ENCODE measurements at regions not wholly inside any gene's neighbourhood (a gene's known extent, or its start where the extent isn't known, plus 50 kb on each side); places are given as distances from the start of the nearest gene placed in this dataset.

GRCh38 chr7:10537764-10538163, 435.9 kb upstream of the PHF14 start:
- no CpG with 5 or more reads among the region's 3 CpGs for WGBS (ENCODE audit: extremely low coverage, insufficient coverage, low lambda C conversion rate)
- Histone ChIP-seq H4K5ac (ENCODE audit: low read length) (no peak overlapping the region), H3K56ac (ENCODE audit: low read length) (no peak overlapping the region), H3K18ac (ENCODE audit: low read length) (no peak overlapping the region), H3K9ac (ENCODE audit: low read length) (no peak overlapping the region), H3K79me2 (ENCODE audit: control insufficient read depth, insufficient read depth, low read length) (no peaks in the 10 kb centered on the region), H4K8ac (ENCODE audit: low read depth, low read length) (no peak overlapping the region), H2BK15ac (replicated peaks; ENCODE audit: low read depth) (no peak overlapping the region), H3K4me3 (ENCODE audit: low read length) (no peak overlapping the region), H2BK5ac (ENCODE audit: low read length) (no peak overlapping the region), H2AK5ac (ENCODE audit: low read length) (no peak overlapping the region), H3K4ac (ENCODE audit: low read depth, low read length) (no peak overlapping the region), H3K79me1 (ENCODE audit: low read length) (no peaks in the 10 kb centered on the region), H3K4me1 (ENCODE audit: control insufficient read depth, low read depth, low read length) (no peaks in the 10 kb centered on the region), H3K27ac (ENCODE audit: low read depth, low read length) (no peak overlapping the region), H2BK120ac (ENCODE audit: low read depth, low read length) (no peak overlapping the region), H3K4me2 (ENCODE audit: low read length) (no peak overlapping the region), H3K27me3 (ENCODE audit: insufficient read depth, low read length, poor library complexity) (no peaks in the 10 kb centered on the region), H3K36me3 (ENCODE audit: control insufficient read depth, insufficient read depth, low read length) (no peaks in the 10 kb centered on the region), H3K23ac (ENCODE audit: low read length) (no peak overlapping the region)
- DNase-seq = no peak

- no peak overlapping the region for H3K9ac ChIP-seq (ENCODE audit: low read length)
- H3K27me3 ChIP-seq (ENCODE audit: insufficient read depth, low read length, poor library complexity) = no peaks in the 10 kb centered on the region
- H4K5ac ChIP-seq (ENCODE audit: low read length) = no peak overlapping the region
- H3K18ac ChIP-seq (ENCODE audit: low read length) = no peak overlapping the region
- no peak overlapping the region for H4K8ac ChIP-seq (ENCODE audit: low read depth, low read length)
- H3K4me1 ChIP-seq (ENCODE audit: control insufficient read depth, low read depth, low read length) = no peaks in the 10 kb centered on the region
- no peak overlapping the region for H3K4me2 ChIP-seq (ENCODE audit: low read length)
- no peak overlapping the region for H3K23ac ChIP-seq (ENCODE audit: low read length)
- H2BK15ac ChIP-seq (replicated peaks; ENCODE audit: low read depth) = no peak overlapping the region
- no peak overlapping the region for H2BK120ac ChIP-seq (ENCODE audit: low read depth, low read length)
- H3K4ac ChIP-seq (ENCODE audit: low read depth, low read length) = no peak overlapping the region
- H3K4me3 ChIP-seq (ENCODE audit: low read length) = no peak overlapping the region
- H2BK5ac ChIP-seq (ENCODE audit: low read length) = no peak overlapping the region
- WGBS (ENCODE audit: extremely low coverage, insufficient coverage, low lambda C conversion rate) = no CpG with 5 or more reads among the region's 5 CpGs
- no peak overlapping the region for H3K27ac ChIP-seq (ENCODE audit: low read depth, low read length)
- H3K36me3 ChIP-seq (ENCODE audit: control insufficient read depth, insufficient read depth, low read length) = no peaks in the 10 kb centered on the region
- H3K79me1 ChIP-seq (ENCODE audit: low read length) = no peaks in the 10 kb centered on the region
- H3K79me2 ChIP-seq (ENCODE audit: control insufficient read depth, insufficient read depth, low read length) = no peaks in the 10 kb centered on the region
- H2AK5ac ChIP-seq (ENCODE audit: low read length) = no peak overlapping the region
- no peak overlapping the region for H3K56ac ChIP-seq (ENCODE audit: low read length)
- no peak for DNase-seq
Observed at GRCh38 chr7:10557375-10557774, 416.3 kb upstream of the PHF14 start.

GRCh38 chr7:10560497-10560896, 413.2 kb upstream of the PHF14 start:
- Histone ChIP-seq H2BK15ac (replicated peaks; ENCODE audit: low read depth) (no peak overlapping the region), H3K27ac (ENCODE audit: low read depth, low read length) (no peak overlapping the region), H4K8ac (ENCODE audit: low read depth, low read length) (no peak overlapping the region), H4K5ac (ENCODE audit: low read length) (no peak overlapping the region), H3K27me3 (ENCODE audit: insufficient read depth, low read length, poor library complexity) (no peaks in the 10 kb centered on the region), H3K18ac (ENCODE audit: low read length) (no peak overlapping the region), H3K23ac (ENCODE audit: low read length) (no peak overlapping the region), H3K56ac (ENCODE audit: low read length) (no peak overlapping the region), H2BK5ac (ENCODE audit: low read length) (no peak overlapping the region), H3K4ac (ENCODE audit: low read depth, low read length) (no peak overlapping the region), H3K4me1 (ENCODE audit: control insufficient read depth, low read depth, low read length) (no peaks in the 10 kb centered on the region), H3K79me1 (ENCODE audit: low read length) (no peaks in the 10 kb centered on the region), H3K79me2 (ENCODE audit: control insufficient read depth, insufficient read depth, low read length) (no peaks in the 10 kb centered on the region), H3K9ac (ENCODE audit: low read length) (no peak overlapping the region), H3K4me3 (ENCODE audit: low read length) (no peak overlapping the region), H3K36me3 (ENCODE audit: control insufficient read depth, insufficient read depth, low read length) (no peaks in the 10 kb centered on the region), H2AK5ac (ENCODE audit: low read length) (no peak overlapping the region), H2BK120ac (ENCODE audit: low read depth, low read length) (no peak overlapping the region), H3K4me2 (ENCODE audit: low read length) (no peak overlapping the region)
- no peak for DNase-seq

- H3K9ac ChIP-seq (ENCODE audit: low read length) = no peak overlapping the region
- no peaks in the 10 kb centered on the region for H3K4me1 ChIP-seq (ENCODE audit: control insufficient read depth, low read depth, low read length)
- no peak overlapping the region for H2BK120ac ChIP-seq (ENCODE audit: low read depth, low read length)
- H3K18ac ChIP-seq (ENCODE audit: low read length) = no peak overlapping the region
- no peak overlapping the region for H3K27ac ChIP-seq (ENCODE audit: low read depth, low read length)
- H3K4ac ChIP-seq (ENCODE audit: low read depth, low read length) = no peak overlapping the region
- no peak overlapping the region for H2AK5ac ChIP-seq (ENCODE audit: low read length)
- no peaks in the 10 kb centered on the region for H3K79me2 ChIP-seq (ENCODE audit: control insufficient read depth, insufficient read depth, low read length)
- no peak for DNase-seq
- H3K23ac ChIP-seq (ENCODE audit: low read length) = no peak overlapping the region
- no peaks in the 10 kb centered on the region for H3K36me3 ChIP-seq (ENCODE audit: control insufficient read depth, insufficient read depth, low read length)
- H4K5ac ChIP-seq (ENCODE audit: low read length) = no peak overlapping the region
- no peak overlapping the region for H3K4me2 ChIP-seq (ENCODE audit: low read length)
- H3K79me1 ChIP-seq (ENCODE audit: low read length) = no peaks in the 10 kb centered on the region
- H2BK5ac ChIP-seq (ENCODE audit: low read length) = no peak overlapping the region
- no peak overlapping the region for H3K4me3 ChIP-seq (ENCODE audit: low read length)
- H2BK15ac ChIP-seq (replicated peaks; ENCODE audit: low read depth) = no peak overlapping the region
- H3K56ac ChIP-seq (ENCODE audit: low read length) = no peak overlapping the region
- H3K27me3 ChIP-seq (ENCODE audit: insufficient read depth, low read length, poor library complexity) = no peaks in the 10 kb centered on the region
- no peak overlapping the region for H4K8ac ChIP-seq (ENCODE audit: low read depth, low read length)
Observed at GRCh38 chr7:10568891-10569290, 404.8 kb upstream of the PHF14 start.

GRCh38 chr7:10571759-10572158, 401.9 kb upstream of the PHF14 start:
- WGBS (ENCODE audit: extremely low coverage, insufficient coverage, low lambda C conversion rate) = no CpG with 5 or more reads among the region's 1 CpG
- peak; percentile 20 for DNase-seq
- Histone ChIP-seq H3K4ac (ENCODE audit: low read depth, low read length) (no peak overlapping the region), H3K27me3 (ENCODE audit: insufficient read depth, low read length, poor library complexity) (no peaks in the 10 kb centered on the region), H3K79me2 (ENCODE audit: control insufficient read depth, insufficient read depth, low read length) (no peaks in the 10 kb centered on the region), H2BK15ac (replicated peaks; ENCODE audit: low read depth) (no peak overlapping the region), H3K56ac (ENCODE audit: low read length) (no peak overlapping the region), H3K4me1 (ENCODE audit: control insufficient read depth, low read depth, low read length) (no peaks in the 10 kb centered on the region), H4K8ac (ENCODE audit: low read depth, low read length) (no peak overlapping the region), H2BK120ac (ENCODE audit: low read depth, low read length) (no peak overlapping the region), H3K4me2 (ENCODE audit: low read length) (no peak overlapping the region), H3K9ac (ENCODE audit: low read length) (no peak overlapping the region), H3K27ac (ENCODE audit: low read depth, low read length) (no peak overlapping the region), H3K4me3 (ENCODE audit: low read length) (no peak overlapping the region), H3K36me3 (ENCODE audit: control insufficient read depth, insufficient read depth, low read length) (no peaks in the 10 kb centered on the region), H3K79me1 (ENCODE audit: low read length) (no peaks in the 10 kb centered on the region), H2AK5ac (ENCODE audit: low read length) (no peak overlapping the region), H2BK5ac (ENCODE audit: low read length) (no peak overlapping the region), H3K23ac (ENCODE audit: low read length) (no peak overlapping the region), H4K5ac (ENCODE audit: low read length) (no peak overlapping the region), H3K18ac (ENCODE audit: low read length) (no peak overlapping the region)

- WGBS (ENCODE audit: extremely low coverage, insufficient coverage, low lambda C conversion rate) = no CpG with 5 or more reads among the region's 3 CpGs
- no peaks in the 10 kb centered on the region for H3K4me1 ChIP-seq (ENCODE audit: control insufficient read depth, low read depth, low read length)
- H3K4me3 ChIP-seq (ENCODE audit: low read length) = no peak overlapping the region
- H2BK5ac ChIP-seq (ENCODE audit: low read length) = no peak overlapping the region
- H3K18ac ChIP-seq (ENCODE audit: low read length) = no peak overlapping the region
- no peak overlapping the region for H2BK15ac ChIP-seq (replicated peaks; ENCODE audit: low read depth)
- H3K9ac ChIP-seq (ENCODE audit: low read length) = no peak overlapping the region
- H4K8ac ChIP-seq (ENCODE audit: low read depth, low read length) = no peak overlapping the region
- no peak overlapping the region for H2AK5ac ChIP-seq (ENCODE audit: low read length)
- no peak overlapping the region for H3K4me2 ChIP-seq (ENCODE audit: low read length)
- H3K27me3 ChIP-seq (ENCODE audit: insufficient read depth, low read length, poor library complexity) = no peaks in the 10 kb centered on the region
- H3K23ac ChIP-seq (ENCODE audit: low read length) = no peak overlapping the region
- H3K56ac ChIP-seq (ENCODE audit: low read length) = no peak overlapping the region
- no peak overlapping the region for H3K4ac ChIP-seq (ENCODE audit: low read depth, low read length)
- no peak overlapping the region for H2BK120ac ChIP-seq (ENCODE audit: low read depth, low read length)
- peak; percentile 22 for DNase-seq
- H3K36me3 ChIP-seq (ENCODE audit: control insufficient read depth, insufficient read depth, low read length) = no peaks in the 10 kb centered on the region
- H3K27ac ChIP-seq (ENCODE audit: low read depth, low read length) = no peak overlapping the region
- H3K79me1 ChIP-seq (ENCODE audit: low read length) = no peaks in the 10 kb centered on the region
- H3K79me2 ChIP-seq (ENCODE audit: control insufficient read depth, insufficient read depth, low read length) = no peaks in the 10 kb centered on the region
- H4K5ac ChIP-seq (ENCODE audit: low read length) = no peak overlapping the region
Observed at GRCh38 chr7:10577866-10578374, 395.8 kb upstream of the PHF14 start.
